Neural cell (in vitro differentiated cells): ENCODE measurements at regions not wholly inside any gene's neighbourhood (a gene's known extent, or its start where the extent isn't known, plus 50 kb on each side); places are given as distances from the start of the nearest gene placed in this dataset.

Experiments used
- H2AFZ ChIP-seq: fragments of 200-600, 300-800 bp; sonication (generic), shearing (Covaris generic); 2 replicates; pipeline ENCODE4 v1.6.0; 2014; ENCODE audit warnings: low read depth, mild to moderate bottlenecking, antibody characterized with exemption, low read length, moderate library complexity
- H3F3A ChIP-seq: fragments of 200-600 bp; shearing (Covaris generic); 2 replicates; pipeline ENCODE4 v1.6.1; 2016; ENCODE audit warnings: mild to moderate bottlenecking, moderate library complexity, mixed read lengths, antibody characterized with exemption, low read length; ENCODE audit not compliant: insufficient read depth, poor library complexity, severe bottlenecking
- H3K27ac ChIP-seq: fragments of 200-600, 300-800 bp; sonication (generic), shearing (Covaris generic); 2 replicates; pipeline ENCODE4 v1.5.1; 2014; ENCODE audit warnings: mild to moderate bottlenecking, low read length, moderate library complexity
- H3K27me3 ChIP-seq: fragments of 300-800, 200-600 bp; sonication (generic), shearing (Covaris generic); 2 replicates; pipeline ENCODE4 v1.6.0; 2014; ENCODE audit warnings: mild to moderate bottlenecking, low read depth, low read length, moderate library complexity; ENCODE audit not compliant: insufficient read depth
- H3K36me3 ChIP-seq: fragments of 300-800, 200-600 bp; sonication (generic), shearing (Covaris generic); 2 replicates; pipeline ENCODE4 v1.5.1; 2014; ENCODE audit warnings: mild to moderate bottlenecking, antibody characterized with exemption, low read length, moderate library complexity; ENCODE audit not compliant: insufficient read depth
- H3K4me2 ChIP-seq: fragments of 300-800, 200-600 bp; sonication (generic), shearing (Covaris generic); 2 replicates; pipeline ENCODE4 v1.6.0; 2014; ENCODE audit warnings: mild to moderate bottlenecking, low read length
- H3K4me3 ChIP-seq: fragments of 300-800, 200-600 bp; sonication (generic), shearing (Covaris generic); 2 replicates; pipeline ENCODE4 v1.5.1; 2014; ENCODE audit warnings: mild to moderate bottlenecking, low read length, moderate library complexity
- H3K79me2 ChIP-seq: fragments of 200-600 bp; shearing (Covaris generic); replicated peaks from 2 replicates; pipeline ENCODE4 v1.6.0; 2014; ENCODE audit warnings: mild to moderate bottlenecking, low read length, moderate library complexity; ENCODE audit not compliant: insufficient read depth
- H3K9ac ChIP-seq: fragments of 300-800, 200-600 bp; sonication (generic), shearing (Covaris generic); 2 replicates; pipeline ENCODE4 v1.6.1; 2016; ENCODE audit warnings: mild to moderate bottlenecking, low read length, mixed read lengths
- H3K9me2 ChIP-seq: fragments of 200-600 bp; shearing (Covaris generic); 2 replicates; pipeline ENCODE4 v1.6.1; 2016; ENCODE audit warnings: mild to moderate bottlenecking, low read length, mixed read lengths; ENCODE audit not compliant: insufficient read depth
- H3K9me3 ChIP-seq: fragments of 200-600, 300-800 bp; sonication (generic), shearing (Covaris generic); 2 replicates; pipeline ENCODE4 v1.6.1; 2016; ENCODE audit warnings: mild to moderate bottlenecking, mixed run types, low read length, moderate library complexity, mixed read lengths
- H4K20me1 ChIP-seq: fragments of 200-600 bp; shearing (Covaris generic); 2 replicates; pipeline ENCODE4 v1.6.1; 2016; ENCODE audit warnings: mild to moderate bottlenecking, mixed run types; ENCODE audit not compliant: insufficient read depth
- CTCF ChIP-seq: fragments of 450-650 bp; IDR thresholded peaks from 2 replicates; pipeline ENCODE4 v1.5.1; 2014; ENCODE audit warnings: antibody characterized with exemption, mild to moderate bottlenecking, moderate library complexity; ENCODE audit not compliant: poor library complexity, severe bottlenecking
- EP300 ChIP-seq: fragments of 450-650 bp; conservative IDR thresholded peaks from 2 replicates; pipeline ENCODE4 v1.6.1; 2014; ENCODE audit warnings: antibody characterized with exemption, mild to moderate bottlenecking, moderate library complexity; ENCODE audit not compliant: poor library complexity, severe bottlenecking
- EZH2 ChIP-seq: fragments of 200-600, 300-800 bp; shearing (Covaris generic), sonication (generic); IDR thresholded peaks from 2 replicates; pipeline ENCODE4 v1.6.1; 2014; ENCODE audit warnings: antibody characterized with exemption, low read length, borderline replicate concordance, mild to moderate bottlenecking; ENCODE audit not compliant: insufficient read depth, poor library complexity, severe bottlenecking
- MXI1 ChIP-seq: fragments of 450-650 bp; conservative IDR thresholded peaks from 2 replicates; pipeline ENCODE4 v1.6.1; 2014; ENCODE audit warnings: antibody characterized with exemption, mild to moderate bottlenecking; ENCODE audit not compliant: poor library complexity, severe bottlenecking
- POLR2AphosphoS5 ChIP-seq: IDR thresholded peaks from 2 replicates; pipeline ENCODE4 v1.6.1; 2012
- RAD21 ChIP-seq: fragments of 450-650 bp; conservative IDR thresholded peaks from 2 replicates; pipeline ENCODE4 v1.6.1; 2014; ENCODE audit warnings: antibody characterized with exemption, mild to moderate bottlenecking, moderate library complexity
- SMC3 ChIP-seq: fragments of 450-650 bp; conservative IDR thresholded peaks from 2 replicates; pipeline ENCODE4 v1.6.1; 2014; ENCODE audit warnings: antibody characterized with exemption, mild to moderate bottlenecking, moderate library complexity; ENCODE audit not compliant: poor library complexity
- TAF1 ChIP-seq: IDR thresholded peaks from 2 replicates; pipeline ENCODE4 v1.6.1; 2012; ENCODE audit warnings: low read depth
- TF ChIP-seq, protein P1 (sequence below): IDR thresholded peaks from 2 replicates; pipeline ENCODE4 v1.6.1; 2012; ENCODE audit warnings: borderline replicate concordance

DNA sequence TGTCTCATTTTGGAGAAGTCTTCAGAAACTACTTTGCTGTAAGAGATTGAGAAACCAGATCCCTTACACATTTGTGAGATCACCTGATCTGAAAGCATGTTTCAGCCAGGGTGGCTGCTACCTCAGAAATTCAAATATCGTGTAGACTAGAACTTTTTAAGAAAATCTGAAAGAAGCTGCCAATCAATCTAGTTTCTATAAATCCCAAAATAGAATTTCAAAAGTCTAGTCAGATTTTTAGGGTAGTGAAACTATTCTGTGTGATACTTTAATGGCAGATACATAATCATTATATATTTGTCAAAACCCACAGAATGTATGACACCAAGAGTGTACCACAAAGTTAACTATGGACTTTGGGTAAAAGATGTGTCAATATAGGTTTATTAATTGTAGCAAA is 79.9 kb upstream of the PLPPR5 start:
- no peak overlapping the region for H2AFZ ChIP-seq
- no peaks in the 10 kb centered on the region for H3K9me2 ChIP-seq
- H3F3A ChIP-seq: no peaks in the 10 kb centered on the region
- no peak overlapping the region for H3K4me3 ChIP-seq
- no peak overlapping the region for H3K27ac ChIP-seq
- H3K27me3 ChIP-seq: no peaks in the 10 kb centered on the region
- no peak overlapping the region for H3K4me2 ChIP-seq
- H3K36me3 ChIP-seq: no peaks in the 10 kb centered on the region
- H3K9ac ChIP-seq: no peak overlapping the region
- H3K9me3 ChIP-seq: no peaks in the 10 kb centered on the region
- no peak for TF ChIP-seq RAD21
- no peak for TF ChIP-seq MXI1
- TF ChIP-seq EZH2: no peak
- TF ChIP-seq SMC3: no peak
- TF ChIP-seq TAF1: no peak
- TF ChIP-seq POLR2AphosphoS5: no peak
- TF ChIP-seq EP300: no peak
- TF ChIP-seq, protein P1, sequence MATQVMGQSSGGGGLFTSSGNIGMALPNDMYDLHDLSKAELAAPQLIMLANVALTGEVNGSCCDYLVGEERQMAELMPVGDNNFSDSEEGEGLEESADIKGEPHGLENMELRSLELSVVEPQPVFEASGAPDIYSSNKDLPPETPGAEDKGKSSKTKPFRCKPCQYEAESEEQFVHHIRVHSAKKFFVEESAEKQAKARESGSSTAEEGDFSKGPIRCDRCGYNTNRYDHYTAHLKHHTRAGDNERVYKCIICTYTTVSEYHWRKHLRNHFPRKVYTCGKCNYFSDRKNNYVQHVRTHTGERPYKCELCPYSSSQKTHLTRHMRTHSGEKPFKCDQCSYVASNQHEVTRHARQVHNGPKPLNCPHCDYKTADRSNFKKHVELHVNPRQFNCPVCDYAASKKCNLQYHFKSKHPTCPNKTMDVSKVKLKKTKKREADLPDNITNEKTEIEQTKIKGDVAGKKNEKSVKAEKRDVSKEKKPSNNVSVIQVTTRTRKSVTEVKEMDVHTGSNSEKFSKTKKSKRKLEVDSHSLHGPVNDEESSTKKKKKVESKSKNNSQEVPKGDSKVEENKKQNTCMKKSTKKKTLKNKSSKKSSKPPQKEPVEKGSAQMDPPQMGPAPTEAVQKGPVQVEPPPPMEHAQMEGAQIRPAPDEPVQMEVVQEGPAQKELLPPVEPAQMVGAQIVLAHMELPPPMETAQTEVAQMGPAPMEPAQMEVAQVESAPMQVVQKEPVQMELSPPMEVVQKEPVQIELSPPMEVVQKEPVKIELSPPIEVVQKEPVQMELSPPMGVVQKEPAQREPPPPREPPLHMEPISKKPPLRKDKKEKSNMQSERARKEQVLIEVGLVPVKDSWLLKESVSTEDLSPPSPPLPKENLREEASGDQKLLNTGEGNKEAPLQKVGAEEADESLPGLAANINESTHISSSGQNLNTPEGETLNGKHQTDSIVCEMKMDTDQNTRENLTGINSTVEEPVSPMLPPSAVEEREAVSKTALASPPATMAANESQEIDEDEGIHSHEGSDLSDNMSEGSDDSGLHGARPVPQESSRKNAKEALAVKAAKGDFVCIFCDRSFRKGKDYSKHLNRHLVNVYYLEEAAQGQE: no peak
- no peak for TF ChIP-seq CTCF
- no peaks in the 10 kb centered on the region for H4K20me1 ChIP-seq
- no peaks in the 10 kb centered on the region for H3K79me2 ChIP-seq

DNA sequence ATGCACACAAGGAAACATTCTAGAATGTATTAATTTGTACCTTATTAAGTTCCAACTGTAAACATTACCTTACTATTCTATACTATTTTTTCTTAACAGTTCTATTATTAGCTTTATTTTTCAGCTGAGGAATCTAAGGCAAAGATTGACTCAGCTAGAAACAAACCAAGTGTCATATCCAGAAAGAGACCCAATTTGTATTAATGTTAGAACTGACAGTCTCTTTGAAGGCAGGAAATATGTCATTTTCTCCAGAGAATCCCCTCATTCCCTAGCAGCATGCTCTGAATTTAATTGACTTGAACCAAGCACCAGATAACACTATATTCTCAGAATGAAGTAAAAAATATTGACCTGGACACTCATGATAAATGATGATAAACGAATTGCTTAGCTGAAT is 81.4 kb upstream of the PLPPR5 start:
- Histone ChIP-seq H2AFZ (no peak overlapping the region), H3K9ac (no peak overlapping the region), H3K36me3 (no peaks in the 10 kb centered on the region), H3F3A (no peaks in the 10 kb centered on the region), H3K4me3 (peak overlapping the region; percentile 19), H3K27me3 (no peaks in the 10 kb centered on the region), H3K9me2 (no peaks in the 10 kb centered on the region), H3K79me2 (no peaks in the 10 kb centered on the region), H4K20me1 (no peaks in the 10 kb centered on the region), H3K9me3 (no peaks in the 10 kb centered on the region), H3K4me2 (no peak overlapping the region), H3K27ac (peak overlapping the region; percentile 64)
- TF ChIP-seq MXI1: no peak
- TF ChIP-seq EP300: peak; percentile 84
- TF ChIP-seq SMC3: no peak
- no peak for TF ChIP-seq EZH2
- TF ChIP-seq CTCF: no peak
- TF ChIP-seq, protein P1: peak; percentile 73
- no peak for TF ChIP-seq TAF1
- no peak for TF ChIP-seq RAD21
- TF ChIP-seq POLR2AphosphoS5: peak; percentile 65
